DMS79 (cell line): ENCODE measurements at regions not wholly inside any gene's neighbourhood (a gene's known extent, or its start where the extent isn't known, plus 50 kb on each side); places are given as distances from the start of the nearest gene placed in this dataset.

ENCODE experiments used
- DNase-seq: peaks from one replicate; lab custom pipeline; 2025; lab: John Stamatoyannopoulos, UW

DNA sequence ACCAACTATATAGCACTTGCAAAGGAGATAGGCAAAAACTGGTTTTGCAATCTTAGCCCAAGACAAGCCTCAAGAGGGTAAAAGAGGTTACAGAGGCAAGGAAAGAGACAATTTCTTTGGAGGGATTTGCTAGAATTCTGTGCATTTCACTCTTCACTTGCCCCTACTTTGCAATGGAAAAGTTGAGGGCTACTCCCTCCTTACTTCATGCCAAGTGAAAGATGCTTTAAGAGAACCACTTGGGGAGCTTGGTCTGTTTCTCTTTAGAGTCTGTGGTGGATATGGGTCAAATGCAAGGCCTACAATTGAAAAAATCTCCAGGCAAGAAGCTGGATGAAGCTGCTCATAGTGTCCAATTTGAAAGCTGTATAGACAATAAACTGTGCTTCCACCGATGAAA, 167.7 kb upstream of the DIO2 start:
- DNase-seq, result no peak

DNA sequence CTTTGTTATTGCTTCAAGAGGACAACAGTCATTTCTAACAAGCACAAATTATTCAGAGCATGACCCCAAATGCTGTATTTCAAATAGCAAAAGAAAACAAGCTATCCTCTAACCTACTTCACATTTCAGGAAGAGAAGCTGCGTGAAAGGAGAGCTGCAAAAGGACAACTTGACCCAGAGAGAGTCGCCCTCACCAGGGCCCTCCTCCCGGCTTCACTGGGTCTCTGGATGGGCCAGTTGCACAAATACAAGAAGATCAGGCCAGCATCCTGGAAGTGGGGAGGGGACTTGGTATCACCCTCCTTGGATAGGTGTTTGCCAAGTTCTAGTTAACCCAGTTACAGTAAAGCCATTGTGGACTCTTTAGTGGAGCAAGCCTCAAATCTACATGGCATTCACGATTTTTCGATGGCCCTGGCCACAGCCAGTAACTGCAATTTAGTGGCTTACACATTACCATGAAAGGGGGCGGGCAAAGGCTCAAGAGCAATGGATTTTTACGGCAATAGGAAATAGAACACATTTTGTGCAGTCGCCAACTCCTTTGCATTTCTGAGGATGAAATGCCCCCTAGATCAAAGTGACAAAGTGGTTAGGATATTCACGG, 166.9 kb upstream of the DIO2 start:
- no peak for DNase-seq

- DNase-seq, result no peak
Measured at GRCh38 chr14:80364816-80365215, 153.5 kb upstream of the DIO2 start.

- DNase-seq, result no peak
Measured at GRCh38 chr14:80364274-80364673, 153.0 kb upstream of the DIO2 start.

DNA sequence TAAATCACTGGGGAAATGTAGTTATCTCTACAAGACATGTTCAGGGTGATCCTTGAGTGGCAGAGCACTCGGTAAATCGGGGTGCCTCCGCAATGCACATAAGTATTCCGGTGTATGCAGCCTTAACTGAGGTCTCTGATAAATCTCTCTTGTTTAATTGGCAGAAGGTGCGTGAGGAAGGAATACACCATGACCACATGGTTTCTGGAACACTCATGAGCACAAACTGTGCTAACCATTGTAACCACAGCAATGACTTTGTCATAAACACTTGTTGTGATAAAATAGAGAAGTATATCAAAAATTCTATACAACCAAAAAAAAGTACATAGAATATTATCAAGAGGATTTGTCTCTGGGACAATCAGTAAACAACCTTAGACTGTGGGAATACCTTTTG, 146.8 kb upstream of the DIO2 start:
- DNase-seq, result no peak

DNA sequence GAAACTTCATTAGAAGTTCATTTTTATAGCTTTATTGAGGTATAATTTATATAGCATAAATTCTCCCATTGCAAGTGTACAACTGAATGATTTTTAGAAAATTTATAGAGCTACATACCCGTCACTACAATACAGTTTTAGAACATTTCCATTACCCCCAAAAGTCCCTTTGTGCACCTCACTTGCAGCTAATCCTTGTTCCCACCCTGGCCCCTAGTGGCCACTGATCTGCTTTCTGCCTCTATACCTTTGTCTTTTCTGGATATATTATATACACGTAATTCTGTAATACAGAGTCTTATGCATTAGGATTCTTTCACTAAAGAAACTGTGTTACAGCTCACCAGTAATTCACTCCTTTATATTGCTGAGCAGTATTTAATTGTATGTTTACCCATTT, 145.1 kb upstream of the DIO2 start:
- no peak for DNase-seq

- peak; percentile 69 for DNase-seq
Measured at GRCh38 chr14:80354860-80355581, 143.7 kb upstream of the DIO2 start.

- DNase-seq, result no peak
Measured at GRCh38 chr14:80352471-80352870, 141.2 kb upstream of the DIO2 start.

DNA sequence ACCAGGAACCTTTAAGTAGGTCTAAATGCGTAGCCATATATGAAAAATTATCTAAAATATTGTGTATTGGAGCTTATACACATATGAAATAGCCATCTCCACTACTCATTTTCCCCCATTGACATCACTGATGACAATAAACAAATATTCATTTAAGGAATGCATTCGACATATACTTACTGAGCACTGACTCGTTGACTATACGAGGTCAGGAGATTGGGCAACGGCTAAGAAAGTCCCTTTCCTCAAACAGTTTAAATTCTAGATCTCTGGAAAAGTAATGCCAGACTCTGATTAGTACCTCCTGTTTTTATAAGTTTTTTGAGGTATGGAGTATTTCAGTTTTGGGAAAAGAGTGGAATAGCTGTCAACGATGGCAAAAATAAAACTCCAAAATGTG, 139.4 kb upstream of the DIO2 start:
- DNase-seq, result no peak

GRCh38 chr14:80346395-80346794, 135.1 kb upstream of the DIO2 start:
- no peak for DNase-seq

GRCh38 chr14:80344208-80344607, 132.9 kb upstream of the DIO2 start:
- DNase-seq, result no peak

- DNase-seq, result no peak
Measured at GRCh38 chr14:80336608-80337106, 125.4 kb upstream of the DIO2 start.

GRCh38 chr14:80325688-80326087, 114.4 kb upstream of the DIO2 start:
- no peak for DNase-seq

DNA sequence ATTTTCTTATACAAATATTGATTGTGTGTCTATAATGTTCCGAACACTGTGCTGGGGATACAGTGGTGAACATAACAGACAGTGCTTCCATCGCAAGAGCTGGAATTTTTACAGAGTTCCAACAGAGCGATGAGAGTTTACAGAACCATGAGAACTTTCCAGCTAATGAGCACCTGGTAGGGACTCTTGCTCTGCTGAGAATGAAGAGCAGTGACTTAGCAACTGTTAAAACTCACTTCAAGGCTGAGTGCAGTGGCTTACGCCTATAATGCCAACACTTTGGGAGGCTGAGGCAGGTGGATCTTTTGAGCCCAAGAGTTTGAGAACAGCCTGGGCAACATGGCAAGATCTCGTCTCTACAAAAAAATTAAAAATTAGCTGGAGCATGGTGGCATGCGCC, 113.8 kb upstream of the DIO2 start:
- DNase-seq, result no peak

GRCh38 chr14:80324649-80325048, 113.3 kb upstream of the DIO2 start:
- no peak for DNase-seq

DNA sequence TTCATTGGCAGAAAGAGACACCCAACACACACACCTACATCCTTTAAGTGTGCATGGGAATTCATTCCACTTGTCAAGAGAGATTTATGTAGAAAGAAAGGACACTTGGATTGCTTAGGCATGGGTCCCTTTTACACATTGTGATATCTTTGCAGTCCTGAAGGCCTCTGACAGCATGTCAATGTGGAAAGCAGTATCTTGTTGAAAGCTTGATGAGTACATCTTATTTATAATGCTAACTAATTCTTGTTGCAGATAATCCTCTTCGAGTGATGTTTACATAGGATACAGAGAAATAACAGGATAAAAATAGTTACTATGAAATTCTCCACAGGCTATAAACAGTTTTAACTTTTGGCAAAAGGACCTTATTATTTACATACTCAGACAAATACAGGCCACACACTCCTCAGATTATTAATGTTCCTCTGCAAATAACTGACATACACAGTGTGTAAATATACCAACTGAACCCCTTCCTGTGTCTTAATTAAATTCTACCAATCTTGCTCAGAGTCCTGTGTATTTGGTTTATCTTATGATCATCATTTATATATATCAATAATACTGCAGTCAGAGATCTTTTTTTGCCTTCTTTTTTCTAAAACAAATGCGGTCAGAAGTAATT, 111.8 kb upstream of the DIO2 start:
- DNase-seq, result no peak

- DNase-seq, result no peak
Measured at GRCh38 chr14:80316441-80316840, 105.1 kb upstream of the DIO2 start.

GRCh38 chr14:80315681-80316080, 104.4 kb upstream of the DIO2 start:
- DNase-seq, result no peak

DNA sequence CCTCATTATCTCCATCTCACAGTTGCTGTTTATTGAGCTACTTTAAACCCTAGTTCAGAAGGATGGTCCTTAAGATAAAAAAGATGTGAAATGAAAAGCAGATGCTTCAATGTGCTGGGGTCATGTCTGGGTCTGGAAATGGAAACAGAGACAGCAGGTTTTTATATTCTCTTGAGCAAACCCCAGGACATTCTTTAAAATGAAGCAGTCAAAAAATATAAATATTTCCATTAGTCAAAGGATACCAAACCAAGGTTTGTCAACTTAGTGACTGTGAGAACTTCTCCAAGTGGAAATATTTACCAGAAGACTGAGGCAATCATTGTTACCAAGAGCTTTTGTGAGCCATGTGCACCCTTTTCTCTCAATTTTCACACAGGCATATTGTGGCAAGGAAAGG, 102.5 kb upstream of the DIO2 start:
- DNase-seq, result no peak

GRCh38 chr14:80310938-80311750, 99.8 kb upstream of the DIO2 start:
- no peak for DNase-seq

DNA sequence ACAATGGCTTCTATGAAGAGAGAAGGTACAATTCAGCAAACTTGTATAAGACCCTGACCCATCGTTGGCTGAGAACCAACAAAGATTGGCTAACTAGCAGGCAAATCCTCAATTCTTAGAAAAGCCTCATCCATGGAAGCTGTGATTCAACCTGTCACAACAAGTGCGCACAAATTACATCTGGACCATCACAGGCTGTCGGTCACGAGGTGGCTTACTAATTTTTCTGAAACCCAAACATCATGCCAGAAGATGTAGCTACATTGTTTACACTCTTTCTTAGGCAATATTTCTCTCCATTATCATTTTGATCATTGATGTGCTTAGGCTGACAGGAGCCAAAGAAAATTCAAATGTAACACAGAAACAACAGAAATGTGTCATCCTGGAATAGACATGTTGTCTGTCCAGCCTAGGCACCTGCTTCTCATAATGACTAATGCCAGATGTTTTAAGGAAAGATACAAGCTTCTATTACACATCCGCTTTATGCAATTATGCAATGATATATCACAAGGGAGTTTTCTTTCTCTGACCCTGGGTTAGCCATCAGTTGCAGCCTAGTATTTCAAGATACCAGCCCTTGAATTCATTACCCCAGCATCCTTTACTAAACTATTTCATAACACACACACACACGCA, 92.9 kb upstream of the DIO2 start:
- DNase-seq, result no peak

DNA sequence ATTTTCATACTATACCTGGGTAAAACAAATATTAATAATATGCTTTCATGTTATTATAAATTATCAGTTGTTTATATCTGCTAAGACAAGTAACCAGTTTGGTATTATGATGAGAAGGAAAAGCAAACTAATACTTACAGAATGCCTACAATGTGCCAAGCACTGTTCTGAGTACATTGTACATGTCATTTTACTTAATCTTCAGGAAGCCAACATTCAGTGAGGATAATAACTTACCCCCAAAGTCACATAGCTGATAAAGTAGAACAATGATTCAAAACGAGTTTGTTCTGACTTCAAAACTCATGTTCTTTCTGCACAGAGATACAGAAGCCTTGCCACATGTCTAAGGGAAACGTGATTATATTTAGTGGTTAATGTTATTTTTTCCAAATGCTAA, 89.0 kb upstream of the DIO2 start:
- no peak for DNase-seq
